Hepatocyte (in vitro differentiated cells): ENCODE measurements at regions not wholly inside any gene's neighbourhood (a gene's known extent, or its start where the extent isn't known, plus 50 kb on each side); places are given as distances from the start of the nearest gene placed in this dataset.
"Not testable (repeated sequence)": the region's sequence is repeated elsewhere in the genome, so short reads cannot be mapped to it uniquely, and the experiment has no call there.

Source experiments
- DNase-seq: peaks from one replicate; pipeline ENCODE4 v3.0.0-alpha.2; 2016; ENCODE audit warnings: low spot score
- H2AFZ ChIP-seq: fragments of 200-600 bp; sonication (generic); 2 replicates; pipeline ENCODE4 v1.6.0; 2016; ENCODE audit warnings: antibody characterized with exemption, mild to moderate bottlenecking
- H3K27ac ChIP-seq: fragments of 200-600 bp; sonication (generic); 2 replicates; pipeline ENCODE4 v1.5.1; 2016; ENCODE audit warnings: mild to moderate bottlenecking
- H3K27me3 ChIP-seq: fragments of 200-600 bp; sonication (generic); 2 replicates; pipeline ENCODE4 v1.6.1; 2016
- H3K36me3 ChIP-seq: fragments of 200-600 bp; sonication (generic); replicated peaks from 2 replicates; pipeline ENCODE4 v1.5.1; 2016; ENCODE audit warnings: low read depth; ENCODE audit not compliant: insufficient read depth
- H3K4me1 ChIP-seq: fragments of 200-600 bp; sonication (generic); 2 replicates; pipeline ENCODE4 v1.5.1; 2016; ENCODE audit warnings: mild to moderate bottlenecking, moderate library complexity; ENCODE audit not compliant: insufficient read depth
- H3K4me2 ChIP-seq: fragments of 200-600 bp; sonication (generic); 2 replicates; pipeline ENCODE4 v1.6.0; 2016
- H3K4me3 ChIP-seq: fragments of 200-600 bp; sonication (generic); 2 replicates; pipeline ENCODE4 v1.5.1; 2016; ENCODE audit warnings: mild to moderate bottlenecking
- H3K79me2 ChIP-seq: fragments of 200-600 bp; sonication (generic); 2 replicates; pipeline ENCODE4 v1.6.0; 2017; ENCODE audit warnings: mild to moderate bottlenecking
- H3K9me2 ChIP-seq: fragments of 200-600 bp; sonication (generic); replicated peaks from 2 replicates; pipeline ENCODE4 v1.6.0; 2017; ENCODE audit warnings: mild to moderate bottlenecking; ENCODE audit not compliant: insufficient read depth
- H3K9me3 ChIP-seq: fragments of 200-600 bp; sonication (generic); 2 replicates; pipeline ENCODE4 v1.5.1; 2016; ENCODE audit warnings: low read depth, mild to moderate bottlenecking
- H4K20me1 ChIP-seq: fragments of 200-600 bp; sonication (generic); 2 replicates; pipeline ENCODE4 v1.6.0; 2016; ENCODE audit warnings: mild to moderate bottlenecking; ENCODE audit not compliant: insufficient read depth, poor library complexity, severe bottlenecking
- CTCF ChIP-seq: fragments of 200-600 bp; sonication (generic); IDR thresholded peaks from 2 replicates; pipeline ENCODE4 v1.5.1; 2016; ENCODE audit warnings: antibody characterized with exemption, mild to moderate bottlenecking; ENCODE audit not compliant: poor library complexity
- EZH2 ChIP-seq: fragments of 200-600 bp; sonication (generic); IDR thresholded peaks from 2 replicates; pipeline ENCODE4 v1.6.1; 2016; ENCODE audit warnings: antibody characterized with exemption, mild to moderate bottlenecking, borderline replicate concordance
- EZH2phosphoT487 ChIP-seq: fragments of 200-600 bp; sonication (generic); IDR thresholded peaks from one replicate; pipeline ENCODE4 v1.6.1; 2018; ENCODE audit warnings: antibody characterized with exemption, mild to moderate bottlenecking, low read depth, moderate library complexity; ENCODE audit not compliant: unreplicated experiment, severe bottlenecking
- WGBS: methylation state at CpG from one replicate; pipeline ENCODE4 v1.1.6; 2016; ENCODE audit warnings: low lambda C conversion rate; ENCODE audit errors: missing lambda C conversion rate; 5-methylcytosine and 5-hydroxymethylcytosine counted together

GRCh38 chr10:22133749-22134624, 83.8 kb downstream of the EBLN1 start:
- WGBS = 42% methylated on average over 11 of the region's 11 CpGs
- Histone ChIP-seq H2AFZ (no peak overlapping the region), H3K9me3 (no peaks in the 10 kb centered on the region), H3K9me2 (no peaks in the 10 kb centered on the region), H3K4me3 (no peak overlapping the region), H3K4me2 (no peak overlapping the region), H3K27me3 (no peaks in the 10 kb centered on the region), H3K79me2 (no peaks in the 10 kb centered on the region), H3K36me3 (no peaks in the 10 kb centered on the region), H4K20me1 (no peaks in the 10 kb centered on the region), H3K4me1 (no peaks in the 10 kb centered on the region), H3K27ac (no peak overlapping the region)
- DNase-seq = peak; percentile 16
- TF ChIP-seq EZH2 = no peak
- TF ChIP-seq CTCF = no peak
- TF ChIP-seq EZH2phosphoT487 = no peak

GRCh38 chr10:22130824-22131223, 87.0 kb downstream of the EBLN1 start:
- H3K27me3 ChIP-seq, H3K9me2 ChIP-seq, H4K20me1 ChIP-seq, H2AFZ ChIP-seq, H3K4me1 ChIP-seq, H3K9me3 ChIP-seq, H3K79me2 ChIP-seq, H3K4me3 ChIP-seq, H3K36me3 ChIP-seq, H3K27ac ChIP-seq, H3K4me2 ChIP-seq, DNase-seq: not testable (repeated sequence)
- 86% methylated on average over 6 of the region's 6 CpGs for WGBS

- not testable (repeated sequence) for H3K79me2 ChIP-seq, H4K20me1 ChIP-seq, H3K4me1 ChIP-seq, H2AFZ ChIP-seq, H3K27ac ChIP-seq, DNase-seq, H3K4me3 ChIP-seq, H3K36me3 ChIP-seq, H3K9me2 ChIP-seq, H3K27me3 ChIP-seq, H3K4me2 ChIP-seq, H3K9me3 ChIP-seq
- WGBS = 99% methylated on average over 22 of the region's 22 CpGs
Observed at GRCh38 chr10:22129612-22130011, 88.2 kb downstream of the EBLN1 start.

GRCh38 chr10:22121181-22121580, 96.6 kb downstream of the EBLN1 start:
- not testable (repeated sequence) for H3K36me3 ChIP-seq, H3K27ac ChIP-seq

GRCh38 chr10:22120072-22120471, 97.7 kb downstream of the EBLN1 start:
- H2AFZ ChIP-seq, H4K20me1 ChIP-seq, H3K4me2 ChIP-seq, H3K27ac ChIP-seq, H3K4me3 ChIP-seq, H3K4me1 ChIP-seq, DNase-seq, H3K36me3 ChIP-seq, H3K9me2 ChIP-seq, H3K79me2 ChIP-seq, H3K27me3 ChIP-seq, H3K9me3 ChIP-seq: not testable (repeated sequence)
- 90% methylated on average over 1 of the region's 1 CpG for WGBS

More at GRCh38 chr10:22121181-22121580, 96.6 kb downstream of the EBLN1 start:
- not testable (repeated sequence) for DNase-seq, H3K27me3 ChIP-seq, H3K4me3 ChIP-seq, H2AFZ ChIP-seq, H3K4me1 ChIP-seq, H4K20me1 ChIP-seq, H3K4me2 ChIP-seq, H3K9me3 ChIP-seq, H3K79me2 ChIP-seq, H3K9me2 ChIP-seq
- 91% methylated on average over 3 of the region's 3 CpGs for WGBS

- not testable (repeated sequence) for H3K4me1 ChIP-seq, H3K4me3 ChIP-seq, H3K36me3 ChIP-seq, H3K27me3 ChIP-seq, H3K79me2 ChIP-seq, H3K4me2 ChIP-seq, H4K20me1 ChIP-seq, DNase-seq, H2AFZ ChIP-seq, H3K9me2 ChIP-seq, H3K27ac ChIP-seq, H3K9me3 ChIP-seq
- WGBS = 85% methylated on average over 5 of the region's 5 CpGs
Observed at GRCh38 chr10:22119575-22119974, 98.2 kb downstream of the EBLN1 start.
